Endothelial cell of umbilical vein (primary cell): ENCODE measurements at regions not wholly inside any gene's neighbourhood (a gene's known extent, or its start where the extent isn't known, plus 50 kb on each side); places are given as distances from the start of the nearest gene placed in this dataset.

Experiments
- BruUV-seq: library from RNA; stranded (reverse); fragments of 400-500 nt; replicated peaks from 2 replicates; lab custom pipeline; 2021; lab: Mats Ljungman, UMichigan
- CTCF ChIA-PET: fragments of 300-600, 350-600 bp; sonication (Branson Sonifier 250); formaldehyde crosslinking; loops from one replicate; lab custom pipeline; 2021; ENCODE audit warnings: antibody characterized with exemption, inconsistent platforms; lab: Charles Lee
- POLR2A ChIA-PET: fragments of 300-600, 350-600 bp; sonication (Branson Sonifier 250); formaldehyde crosslinking; loops from one replicate; lab custom pipeline; 2021; ENCODE audit warnings: antibody characterized with exemption, inconsistent platforms; lab: Charles Lee
- DNase-seq: peaks from one replicate; pipeline ENCODE4 v3.0.0-alpha.2; 2011; ENCODE audit warnings: low read depth, low spot score
- FAIRE-seq: peaks from 2 replicates; lab custom pipeline; 2011; peaks lifted over from hg19 to GRCh38; lab: Jason Lieb, UNC
- H2AFZ ChIP-seq: 2 replicates; pipeline ENCODE4 v1.6.0; 2012; ENCODE audit warnings: low read depth, low read length, control low read depth, inconsistent platforms
- H3K27ac ChIP-seq: 2 replicates; pipeline ENCODE4 v1.5.1; 2011; ENCODE audit warnings: low read depth, mild to moderate bottlenecking, control low read depth, low read length, moderate library complexity; ENCODE audit not compliant: insufficient read depth
- H3K27me3 ChIP-seq, 2 experiments: 2 replicates each; pipeline versions ENCODE4 v1.6.0 to v1.6.1; 2011; ENCODE audit warnings: low read length in 2 of 2, mixed read lengths in 1 of 2; ENCODE audit not compliant: control insufficient read depth in 2 of 2, insufficient read depth in 2 of 2
- H3K36me3 ChIP-seq, 2 experiments: 2 replicates in 1 of 2; 3 replicates in 1 of 2; pipeline ENCODE4 v1.5.1; 2011; ENCODE audit warnings: low read length in 2 of 2, mild to moderate bottlenecking in 1 of 2, moderate library complexity in 1 of 2; ENCODE audit not compliant: control insufficient read depth in 2 of 2, insufficient read depth in 2 of 2; ENCODE audit errors: extremely low read depth in 1 of 2
- H3K4me1 ChIP-seq: 3 replicates; pipeline ENCODE4 v1.5.1; 2011; ENCODE audit warnings: mild to moderate bottlenecking, low read length; ENCODE audit not compliant: control insufficient read depth, insufficient read depth; ENCODE audit errors: extremely low read depth
- H3K4me2 ChIP-seq: 2 replicates; pipeline ENCODE4 v1.6.1; 2011; ENCODE audit warnings: low read length, control low read depth, mixed read lengths; ENCODE audit not compliant: insufficient read depth
- H3K4me3 ChIP-seq, 3 experiments: fragments of 200-600 bp in 1 of 3; sonication (generic), shearing (Covaris generic) in 1 of 3; replicated peaks in 1 of 3; 2 replicates each; pipeline ENCODE4 v1.5.1; 2011 to 2016; ENCODE audit warnings: control low read depth in 3 of 3, low read length in 3 of 3, mild to moderate bottlenecking in 2 of 3, inconsistent platforms in 1 of 3, low read depth in 1 of 3, moderate library complexity in 1 of 3; ENCODE audit not compliant: insufficient read depth in 1 of 3
- H3K79me2 ChIP-seq: 2 replicates; pipeline ENCODE4 v1.6.0; 2012; ENCODE audit warnings: low read length, inconsistent platforms; ENCODE audit not compliant: control insufficient read depth, insufficient read depth
- H3K9ac ChIP-seq: replicated peaks from 2 replicates; pipeline ENCODE3; 2011; ENCODE audit warnings: low read length, control low read depth; ENCODE audit not compliant: insufficient read depth; ENCODE audit errors: extremely low read depth
- H3K9me1 ChIP-seq: replicated peaks from 3 replicates; pipeline ENCODE4 v1.6.0; 2011; ENCODE audit warnings: mild to moderate bottlenecking, low read length; ENCODE audit not compliant: control insufficient read depth, insufficient read depth; ENCODE audit errors: extremely low read depth
- H3K9me3 ChIP-seq: replicated peaks from 2 replicates; pipeline ENCODE4 v1.5.1; 2012; ENCODE audit warnings: low read length, inconsistent platforms; ENCODE audit not compliant: control insufficient read depth, insufficient read depth
- H4K20me1 ChIP-seq: replicated peaks from 2 replicates; pipeline ENCODE3; 2011; ENCODE audit warnings: mild to moderate bottlenecking, low read length; ENCODE audit not compliant: control insufficient read depth, insufficient read depth; ENCODE audit errors: extremely low read depth
- CTCF ChIP-seq, 2 donors: IDR thresholded peaks; 1 replicate in 1 of 2; 2 replicates in 1 of 2; pipeline ENCODE4 v1.5.1; 2011; ENCODE audit warnings: low read length in 2 of 2, mild to moderate bottlenecking in 2 of 2, moderate library complexity in 2 of 2, control low read depth in 1 of 2, inconsistent platforms in 1 of 2, low read depth in 1 of 2; ENCODE audit not compliant: insufficient read depth in 1 of 2; ENCODE audit errors: extremely low read depth in 1 of 2
- EZH2 ChIP-seq: IDR thresholded peaks from 2 replicates; pipeline ENCODE4 v1.6.1; 2012; ENCODE audit warnings: borderline replicate concordance, low read depth, mild to moderate bottlenecking, moderate library complexity, low read length, inconsistent platforms; ENCODE audit not compliant: severe bottlenecking
- FOS ChIP-seq: IDR thresholded peaks from 2 replicates; pipeline ENCODE4 v1.6.1; 2011; ENCODE audit warnings: mild to moderate bottlenecking, low read length, moderate library complexity, borderline replicate concordance; ENCODE audit not compliant: insufficient read depth
- GATA2 ChIP-seq: IDR thresholded peaks from 2 replicates; pipeline ENCODE4 v1.7.0; 2011; ENCODE audit warnings: low read depth, mild to moderate bottlenecking, moderate library complexity, mixed read lengths, low read length; ENCODE audit not compliant: insufficient read length, insufficient read depth
- JUN ChIP-seq: IDR thresholded peaks from 2 replicates; pipeline ENCODE4 v1.6.1; 2011; ENCODE audit warnings: borderline replicate concordance, low read depth; ENCODE audit not compliant: insufficient read length, insufficient read depth
- MAX ChIP-seq: IDR thresholded peaks from 2 replicates; pipeline ENCODE4 v1.6.1; 2011; ENCODE audit not compliant: insufficient read depth, insufficient read length
- MYC ChIP-seq: IDR thresholded peaks from one replicate; pipeline ENCODE4 v1.6.1; 2011; ENCODE audit warnings: mild to moderate bottlenecking, low read depth, low read length
- POLR2A ChIP-seq: IDR thresholded peaks from 2 replicates; pipeline ENCODE4 v1.6.1; 2012; ENCODE audit warnings: low read depth, mild to moderate bottlenecking, control low read depth, low read length
- POLR2AphosphoS5 ChIP-seq: IDR thresholded peaks from 2 replicates; pipeline ENCODE4 v1.6.1; 2012; ENCODE audit warnings: low read depth, mild to moderate bottlenecking, control low read depth, low read length, moderate library complexity; ENCODE audit not compliant: insufficient read depth
- dilution Hi-C: fragments of 300-500 bp; cut with MboI; formaldehyde crosslinking; loops from one replicate; pipeline ENCODE4 v1.15.0; 2019; ENCODE audit warnings: low sequenced_read_pairs; ENCODE audit not compliant: extremely low pct_ligation_motif_present
- intact Hi-C: fragments of 100-400 bp; cut with micrococcal nuclease; formaldehyde crosslinking; loops from one replicate; pipeline ENCODE4 v1.10.0; 2022

GRCh38 chr10:21032587-21033319 lies 135.6 kb upstream of the NEBL start:
- BruUV-seq, result no TSS peak
- no peak for FAIRE-seq

More at GRCh38 chr10:21032587-21033319, 135.6 kb upstream of the NEBL start:
- intact Hi-C loops (no loop called here), dilution Hi-C loops (no loop called here)
- DNase-seq, result no peak
- ChIA-PET CTCF (no interaction called here), POLR2A (no interaction called here)
- Histone ChIP-seq H3K9ac (no peak overlapping the region), H3K36me3 (no peaks in the 10 kb centered on the region), H2AFZ (no peak overlapping the region), H4K20me1 (no peaks in the 10 kb centered on the region), H3K4me3 (no peak overlapping the region), H3K4me2 (no peak overlapping the region), H3K9me3 (no peaks in the 10 kb centered on the region), H3K9me1 (no peaks in the 10 kb centered on the region), H3K27ac (no peak overlapping the region), H3K27me3 (no peaks in the 10 kb centered on the region), H3K4me1 (no peaks in the 10 kb centered on the region), H3K79me2 (no peaks in the 10 kb centered on the region)
- no peak for TF ChIP-seq JUN
- TF ChIP-seq EZH2, result no peak
- no peak for TF ChIP-seq POLR2A
- TF ChIP-seq MYC, result no peak
- no peak for TF ChIP-seq CTCF (IDR thresholded peaks at IDR 0.05; ENCODE audit: extremely low read depth in 1 of 2, insufficient read depth in 1 of 2, low read depth in 1 of 2, low read length in 2 of 2)
- TF ChIP-seq POLR2AphosphoS5, result no peak
- TF ChIP-seq MAX, result no peak
- TF ChIP-seq GATA2, result no peak
- no peak for TF ChIP-seq FOS
